K562 (cell line): ENCODE measurements at regions not wholly inside any gene's neighbourhood (a gene's known extent, or its start where the extent isn't known, plus 50 kb on each side); places are given as distances from the start of the nearest gene placed in this dataset.

Experiments used
- ATF6 ChIP-seq: sonication (generic); formaldehyde crosslinking; IDR thresholded peaks from 2 replicates; pipeline ENCODE4 v1.4.0; 2020; ENCODE audit warnings: mild to moderate bottlenecking, missing genetic modification reagents
- CTCF ChIP-seq, 3 experiments: IDR thresholded peaks in 2 of 3; conservative IDR thresholded peaks in 1 of 3; 2 replicates each; pipeline ENCODE4 v1.5.1; 2011 to 2012; ENCODE audit warnings: low read length in 3 of 3, mild to moderate bottlenecking in 3 of 3, control low read depth in 2 of 3, improper control_type of control experiment in 1 of 3, inconsistent platforms in 1 of 3, low read depth in 1 of 3, mixed read lengths in 1 of 3, moderate library complexity in 1 of 3; ENCODE audit not compliant: insufficient read depth in 2 of 3
- ESRRB ChIP-seq: fragments of 250-450 bp; sonication (Bioruptor Pico); IDR thresholded peaks from 2 replicates; pipeline ENCODE4 v1.5.0; 2020; ENCODE audit warnings: mild to moderate bottlenecking, moderate library complexity, borderline replicate concordance
- GATA2 ChIP-seq: sonication (generic); formaldehyde crosslinking; IDR thresholded peaks from 2 replicates; pipeline ENCODE4 v1.4.0; 2020; ENCODE audit warnings: mild to moderate bottlenecking, missing genetic modification reagents
- PBX2 ChIP-seq, 2 experiments: IDR thresholded peaks in 1 of 2; conservative IDR thresholded peaks in 1 of 2; 2 replicates each; pipeline ENCODE4 v1.6.1; 2016; ENCODE audit warnings: low read depth in 2 of 2, mild to moderate bottlenecking in 1 of 2, missing compliant biosample characterization in 1 of 2, missing genetic modification characterization in 1 of 2, moderate library complexity in 1 of 2
- SP1 ChIP-seq: sonication (generic); formaldehyde crosslinking; IDR thresholded peaks from 2 replicates; pipeline ENCODE4 v1.8.1; 2022; ENCODE audit warnings: mild to moderate bottlenecking, missing genetic modification reagents

GRCh38 chr4:126172126-126172525, 857.4 kb downstream of the FAT4 start:
- TF ChIP-seq CTCF (IDR thresholded peaks at IDR 0.05 in 2 of 3, conservative IDR thresholded peaks at IDR 0.05 in 1 of 3; ENCODE audit: insufficient read depth in 2 of 3, low read depth in 1 of 3, low read length in 3 of 3): no peak
- TF ChIP-seq PBX2 (CRISPR knock-in tag; IDR thresholded peaks at IDR 0.05; ENCODE audit: low read depth): no peak
- no peak for TF ChIP-seq PBX2 (tag; conservative IDR thresholded peaks at IDR 0.05; ENCODE audit: low read depth)
- no peak for TF ChIP-seq GATA2 (CRISPR knock-in tag)
- TF ChIP-seq ESRRB (CRISPR knock-in tag): no peak
- no peak for TF ChIP-seq SP1
- no peak for TF ChIP-seq ATF6 (CRISPR knock-in tag)
